Smooth muscle cell (in vitro differentiated cells): ENCODE measurements at regions not wholly inside any gene's neighbourhood (a gene's known extent, or its start where the extent isn't known, plus 50 kb on each side); places are given as distances from the start of the nearest gene placed in this dataset.
A peak's percentile ranks its signal among the peaks of the same experiment; 100 is the strongest.

Source experiments
- DNase-seq: peaks from one replicate; lab custom pipeline; 2025; ENCODE audit not compliant: unreplicated experiment; lab: John Stamatoyannopoulos, UW
- H2AFZ ChIP-seq: fragments of 200-600 bp; sonication (generic); 2 replicates; pipeline ENCODE4 v1.6.0; 2016; ENCODE audit warnings: antibody characterized with exemption, low read depth, mild to moderate bottlenecking
- H3F3A ChIP-seq: fragments of 200-600 bp; sonication (generic); 2 replicates; pipeline ENCODE4 v1.6.0; 2017; ENCODE audit warnings: antibody characterized with exemption, low read depth
- H3K27ac ChIP-seq: fragments of 200-600 bp; sonication (generic); 2 replicates; pipeline ENCODE4 v1.5.1; 2016; ENCODE audit warnings: low read depth, mild to moderate bottlenecking
- H3K27me3 ChIP-seq: fragments of 200-600 bp; sonication (generic); 2 replicates; pipeline ENCODE4 v1.6.1; 2016; ENCODE audit warnings: low read depth, mild to moderate bottlenecking
- H3K36me3 ChIP-seq: fragments of 200-600 bp; sonication (generic); 2 replicates; pipeline ENCODE4 v1.5.1; 2016; ENCODE audit warnings: low read depth
- H3K4me1 ChIP-seq: fragments of 200-600 bp; sonication (generic); 2 replicates; pipeline ENCODE4 v1.5.1; 2016; ENCODE audit warnings: low read depth
- H3K4me2 ChIP-seq: fragments of 200-600 bp; sonication (generic); 2 replicates; pipeline ENCODE4 v1.6.0; 2016; ENCODE audit warnings: mild to moderate bottlenecking
- H3K4me3 ChIP-seq: fragments of 200-600 bp; sonication (generic); 2 replicates; pipeline ENCODE4 v1.5.1; 2016; ENCODE audit warnings: mild to moderate bottlenecking
- H3K79me2 ChIP-seq: fragments of 200-600 bp; sonication (generic); 2 replicates; pipeline ENCODE4 v1.6.0; 2016; ENCODE audit warnings: low read depth, mild to moderate bottlenecking
- H3K9ac ChIP-seq: fragments of 200-600 bp; sonication (generic); 2 replicates; pipeline ENCODE4 v1.6.0; 2016; ENCODE audit warnings: low read depth
- H3K9me3 ChIP-seq: fragments of 200-600 bp; sonication (generic); replicated peaks from 2 replicates; pipeline ENCODE4 v1.5.1; 2016; ENCODE audit warnings: low read depth
- H4K20me1 ChIP-seq: fragments of 200-600 bp; sonication (generic); 2 replicates; pipeline ENCODE4 v1.6.0; 2016; ENCODE audit warnings: low read depth
- WGBS: methylation state at CpG from one replicate; pipeline ENCODE4 v1.1.7; 2016; ENCODE audit warnings: low lambda C conversion rate; 5-methylcytosine and 5-hydroxymethylcytosine counted together
- TF ChIP-seq, protein P1 (sequence below): fragments of 200-600 bp; sonication (generic); IDR thresholded peaks from 2 replicates; pipeline ENCODE4 v1.5.1; 2017; ENCODE audit warnings: borderline replicate concordance, mild to moderate bottlenecking, antibody characterized with exemption; ENCODE audit not compliant: insufficient read depth, poor library complexity, severe bottlenecking

DNA sequence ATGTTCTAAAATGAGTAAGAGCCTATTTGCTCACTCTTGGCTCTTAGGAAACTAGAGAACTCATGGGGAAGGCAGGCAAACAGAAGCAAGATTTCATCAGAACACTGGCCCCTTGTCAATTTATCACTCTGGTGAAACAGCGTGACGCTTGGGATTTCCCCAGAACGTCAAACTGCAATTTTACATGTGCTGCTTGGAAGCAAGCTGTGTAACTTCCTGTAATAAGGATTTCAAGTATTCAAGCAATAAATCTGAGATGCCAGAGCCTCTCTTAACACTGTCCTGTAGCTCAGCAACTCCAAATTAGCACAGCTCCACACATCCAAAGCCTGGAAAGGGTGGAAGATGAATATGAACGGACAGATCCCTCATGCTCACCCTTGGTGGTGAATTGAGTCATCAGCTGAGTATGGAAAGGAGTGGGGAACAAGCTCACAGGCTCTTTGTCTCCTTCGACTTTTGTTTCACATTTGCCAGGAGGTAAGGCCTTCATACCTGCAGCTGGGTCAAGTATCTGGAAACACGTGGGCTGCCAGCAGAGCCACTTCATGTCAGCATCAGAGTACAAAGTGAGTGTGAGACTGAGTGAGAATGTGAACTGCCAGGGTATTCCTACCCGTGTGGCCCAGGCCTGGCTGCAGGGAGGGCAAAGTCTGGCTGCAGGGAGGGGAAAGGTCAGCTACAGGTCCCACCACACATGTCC, 140.4 kb upstream of the NAMPT start:
- H4K20me1 ChIP-seq, result no peaks in the 10 kb centered on the region
- H2AFZ ChIP-seq, result no peak overlapping the region
- no peaks in the 10 kb centered on the region for H3K79me2 ChIP-seq
- peak overlapping the region; percentile 9 for H3K4me2 ChIP-seq
- peak; percentile 14 for DNase-seq
- H3K27ac ChIP-seq, result peak overlapping the region; percentile 70
- TF ChIP-seq, protein P1, sequence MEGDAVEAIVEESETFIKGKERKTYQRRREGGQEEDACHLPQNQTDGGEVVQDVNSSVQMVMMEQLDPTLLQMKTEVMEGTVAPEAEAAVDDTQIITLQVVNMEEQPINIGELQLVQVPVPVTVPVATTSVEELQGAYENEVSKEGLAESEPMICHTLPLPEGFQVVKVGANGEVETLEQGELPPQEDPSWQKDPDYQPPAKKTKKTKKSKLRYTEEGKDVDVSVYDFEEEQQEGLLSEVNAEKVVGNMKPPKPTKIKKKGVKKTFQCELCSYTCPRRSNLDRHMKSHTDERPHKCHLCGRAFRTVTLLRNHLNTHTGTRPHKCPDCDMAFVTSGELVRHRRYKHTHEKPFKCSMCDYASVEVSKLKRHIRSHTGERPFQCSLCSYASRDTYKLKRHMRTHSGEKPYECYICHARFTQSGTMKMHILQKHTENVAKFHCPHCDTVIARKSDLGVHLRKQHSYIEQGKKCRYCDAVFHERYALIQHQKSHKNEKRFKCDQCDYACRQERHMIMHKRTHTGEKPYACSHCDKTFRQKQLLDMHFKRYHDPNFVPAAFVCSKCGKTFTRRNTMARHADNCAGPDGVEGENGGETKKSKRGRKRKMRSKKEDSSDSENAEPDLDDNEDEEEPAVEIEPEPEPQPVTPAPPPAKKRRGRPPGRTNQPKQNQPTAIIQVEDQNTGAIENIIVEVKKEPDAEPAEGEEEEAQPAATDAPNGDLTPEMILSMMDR, result no peak
- H3K4me1 ChIP-seq, result peaks cover 6% of the 10 kb centered on the region
- no peaks in the 10 kb centered on the region for H3K27me3 ChIP-seq
- H3F3A ChIP-seq, result peaks cover 9% of the 10 kb centered on the region
- no peaks in the 10 kb centered on the region for H3K36me3 ChIP-seq
- H3K4me3 ChIP-seq, result no peak overlapping the region
- WGBS, result 28% methylated on average over 7 of the region's 7 CpGs
- H3K9me3 ChIP-seq, result no peaks in the 10 kb centered on the region
- peak overlapping the region; percentile 36 for H3K9ac ChIP-seq

DNA sequence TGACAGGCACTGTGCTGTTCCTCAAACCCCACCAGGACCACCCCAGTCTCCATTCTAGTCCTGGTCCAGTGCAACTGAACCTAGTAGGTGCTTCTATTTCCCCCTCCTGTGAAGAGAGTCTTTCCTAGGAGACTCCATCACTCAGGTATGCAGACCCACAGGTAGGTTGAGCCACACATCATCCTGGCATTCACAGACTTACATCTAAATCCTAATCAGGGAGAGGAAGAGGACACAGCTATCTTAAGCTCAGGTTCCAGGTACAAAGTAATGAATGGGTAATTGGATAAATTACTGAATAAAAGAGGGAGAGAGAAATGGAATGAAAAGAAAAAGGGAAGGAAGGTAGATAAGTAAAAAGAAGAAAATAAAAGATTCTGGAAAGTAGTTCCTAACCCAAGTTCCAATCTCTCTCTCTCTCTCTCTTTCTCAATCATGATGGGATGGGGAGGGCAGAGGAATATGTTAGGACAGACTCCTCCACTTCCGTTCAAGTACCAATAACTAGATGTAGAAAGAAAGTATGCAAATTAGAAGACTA, 139.8 kb upstream of the NAMPT start:
- TF ChIP-seq, protein P1, result no peak
- H3K27me3 ChIP-seq, result no peaks in the 10 kb centered on the region
- H3K9ac ChIP-seq, result peak overlapping the region; percentile 59
- H3K4me3 ChIP-seq, result no peak overlapping the region
- 13% methylated on average over 1 of the region's 1 CpG for WGBS
- DNase-seq, result no peak
- no peaks in the 10 kb centered on the region for H3K79me2 ChIP-seq
- H4K20me1 ChIP-seq, result no peaks in the 10 kb centered on the region
- peaks cover 6% of the 10 kb centered on the region for H3K4me1 ChIP-seq
- peak overlapping the region; percentile 70 for H3K27ac ChIP-seq
- H3F3A ChIP-seq, result peaks cover 9% of the 10 kb centered on the region
- no peak overlapping the region for H2AFZ ChIP-seq
- H3K36me3 ChIP-seq, result no peaks in the 10 kb centered on the region
- H3K9me3 ChIP-seq, result no peaks in the 10 kb centered on the region
- peak overlapping the region; percentile 9 for H3K4me2 ChIP-seq

DNA sequence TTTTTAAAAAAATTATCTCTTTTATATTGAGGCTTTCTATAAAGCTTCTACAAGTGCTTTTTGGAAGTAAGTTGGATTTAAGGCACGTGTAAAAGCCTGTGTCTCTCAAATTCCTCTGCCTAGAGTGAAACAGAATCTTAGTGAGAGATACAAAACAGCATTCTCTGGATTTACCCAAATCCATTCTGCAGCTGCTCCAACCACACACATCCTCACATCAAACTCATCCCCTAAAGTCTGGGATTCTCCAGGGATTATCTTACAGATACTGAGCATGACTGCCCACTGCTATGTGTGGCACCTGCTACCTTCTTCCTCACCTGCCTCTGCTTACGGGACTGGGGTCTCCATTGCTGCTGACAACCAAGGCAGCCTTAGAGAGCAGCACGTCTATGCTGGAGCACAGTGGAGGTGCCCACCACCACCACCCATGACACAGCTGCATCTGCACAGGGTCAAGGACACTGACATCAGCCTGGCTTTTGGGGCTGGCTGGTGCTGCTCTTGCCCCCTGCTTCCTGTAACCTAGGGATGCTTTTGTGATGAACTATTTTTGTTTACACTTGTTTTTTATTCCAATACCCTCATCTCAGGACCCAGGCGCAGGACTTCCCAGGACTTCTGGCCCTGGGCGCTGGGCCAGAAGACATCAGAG, 139.2 kb upstream of the NAMPT start:
- Histone ChIP-seq H3K27me3 (no peaks in the 10 kb centered on the region), H3K4me3 (no peak overlapping the region), H3K4me2 (peak overlapping the region; percentile 9), H3F3A (peaks cover 9% of the 10 kb centered on the region), H3K36me3 (no peaks in the 10 kb centered on the region), H4K20me1 (no peaks in the 10 kb centered on the region), H3K9ac (peak overlapping the region; percentile 59), H3K27ac (peak overlapping the region; percentile 70), H3K79me2 (no peaks in the 10 kb centered on the region), H3K9me3 (no peaks in the 10 kb centered on the region), H2AFZ (no peak overlapping the region), H3K4me1 (peaks cover 6% of the 10 kb centered on the region)
- 73% methylated on average over 5 of the region's 5 CpGs for WGBS
- DNase-seq, result no peak
- TF ChIP-seq, protein P1, result no peak

DNA sequence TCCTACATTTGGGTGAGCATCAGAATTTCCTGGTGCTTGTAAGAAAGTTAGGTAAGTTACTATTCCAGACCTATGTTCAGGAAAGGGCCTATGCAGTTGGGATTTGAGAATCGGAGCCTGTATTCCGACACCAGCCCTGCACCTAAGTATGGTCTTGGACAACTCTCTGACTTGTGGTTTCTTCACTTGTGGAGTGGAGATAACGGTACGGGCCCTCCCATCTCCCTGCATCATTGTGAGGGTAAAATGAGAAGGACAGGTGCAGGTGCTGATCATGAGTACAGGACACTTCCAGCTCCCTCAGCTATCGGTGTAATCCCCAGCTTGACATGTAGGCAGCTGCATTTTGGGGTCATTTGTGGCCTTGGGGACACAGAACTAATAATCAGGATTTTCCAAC, 138.3 kb upstream of the NAMPT start:
- Histone ChIP-seq H3K4me3 (no peak overlapping the region), H3K9me3 (no peaks in the 10 kb centered on the region), H2AFZ (no peak overlapping the region), H3K36me3 (no peaks in the 10 kb centered on the region), H3K79me2 (no peaks in the 10 kb centered on the region), H3K27me3 (no peaks in the 10 kb centered on the region), H3K27ac (no peak overlapping the region), H4K20me1 (no peaks in the 10 kb centered on the region), H3K9ac (no peak overlapping the region), H3F3A (peaks cover 9% of the 10 kb centered on the region), H3K4me2 (no peak overlapping the region), H3K4me1 (peaks cover 6% of the 10 kb centered on the region)
- TF ChIP-seq, protein P1, result no peak
- 94% methylated on average over 5 of the region's 5 CpGs for WGBS
- DNase-seq, result no peak
